GM06990 (cell line): ENCODE measurements at regions not wholly inside any gene's neighbourhood (a gene's known extent, or its start where the extent isn't known, plus 50 kb on each side); places are given as distances from the start of the nearest gene placed in this dataset.

Experiments used
- DNase-seq: peaks from one replicate; pipeline ENCODE4 v3.0.0-alpha.2; 2011; ENCODE audit not compliant: insufficient read length; ENCODE audit errors: extremely low read depth
- H3K27me3 ChIP-seq: replicated peaks from 2 replicates; pipeline ENCODE4 v1.6.0; 2011; ENCODE audit warnings: low read length; ENCODE audit not compliant: control insufficient read depth, insufficient read depth
- H3K36me3 ChIP-seq: 2 replicates; pipeline ENCODE4 v1.5.1; 2011; ENCODE audit warnings: low read length; ENCODE audit not compliant: control insufficient read depth, insufficient read depth
- H3K4me3 ChIP-seq: replicated peaks from 2 replicates; pipeline ENCODE4 v1.5.1; 2011; ENCODE audit warnings: low read depth, mild to moderate bottlenecking, control low read depth, low read length
- CTCF ChIP-seq: IDR thresholded peaks from 2 replicates; pipeline ENCODE4 v1.5.1; 2011; ENCODE audit warnings: low read length, control low read depth, mild to moderate bottlenecking, inconsistent platforms; ENCODE audit not compliant: insufficient read depth, poor library complexity, severe bottlenecking

DNA sequence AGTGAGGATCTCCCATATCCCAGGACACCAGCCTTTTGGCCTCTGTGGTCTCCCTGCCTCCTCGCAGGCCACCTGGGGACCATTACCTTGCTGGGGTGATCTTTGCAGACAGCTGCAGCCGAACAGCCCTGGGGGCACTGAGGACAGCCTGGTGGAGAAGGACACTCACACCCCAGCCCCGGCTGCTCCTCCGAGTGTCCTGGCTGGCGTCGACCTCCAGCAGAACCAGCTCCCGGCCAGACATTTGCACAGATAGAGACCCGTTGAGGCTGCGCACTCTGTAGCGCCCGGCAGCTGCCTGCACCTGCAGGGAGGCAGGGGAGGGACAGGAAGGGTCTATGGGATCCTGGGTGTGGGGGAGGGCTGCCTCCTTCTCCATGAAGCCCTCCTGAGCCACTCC is 90.3 kb downstream of the RMI2 start:
- no peaks in the 10 kb centered on the region for H3K36me3 ChIP-seq
- no peak for TF ChIP-seq CTCF

GRCh38 chr16:11437069-11437468 is 91.8 kb downstream of the RMI2 start:
- TF ChIP-seq CTCF = no peak
- Histone ChIP-seq H3K36me3 (no peaks in the 10 kb centered on the region), H3K27me3 (no peaks in the 10 kb centered on the region; the same call in 1 of the 2 replicates), H3K4me3 (no peak overlapping the region)
- no peak for DNase-seq

More for the DNA sequence above, 90.3 kb downstream of the RMI2 start:
- no peaks in the 10 kb centered on the region; the same call in 1 of the 2 replicates for H3K27me3 ChIP-seq
- no peak overlapping the region for H3K4me3 ChIP-seq
- no peak for DNase-seq

DNA sequence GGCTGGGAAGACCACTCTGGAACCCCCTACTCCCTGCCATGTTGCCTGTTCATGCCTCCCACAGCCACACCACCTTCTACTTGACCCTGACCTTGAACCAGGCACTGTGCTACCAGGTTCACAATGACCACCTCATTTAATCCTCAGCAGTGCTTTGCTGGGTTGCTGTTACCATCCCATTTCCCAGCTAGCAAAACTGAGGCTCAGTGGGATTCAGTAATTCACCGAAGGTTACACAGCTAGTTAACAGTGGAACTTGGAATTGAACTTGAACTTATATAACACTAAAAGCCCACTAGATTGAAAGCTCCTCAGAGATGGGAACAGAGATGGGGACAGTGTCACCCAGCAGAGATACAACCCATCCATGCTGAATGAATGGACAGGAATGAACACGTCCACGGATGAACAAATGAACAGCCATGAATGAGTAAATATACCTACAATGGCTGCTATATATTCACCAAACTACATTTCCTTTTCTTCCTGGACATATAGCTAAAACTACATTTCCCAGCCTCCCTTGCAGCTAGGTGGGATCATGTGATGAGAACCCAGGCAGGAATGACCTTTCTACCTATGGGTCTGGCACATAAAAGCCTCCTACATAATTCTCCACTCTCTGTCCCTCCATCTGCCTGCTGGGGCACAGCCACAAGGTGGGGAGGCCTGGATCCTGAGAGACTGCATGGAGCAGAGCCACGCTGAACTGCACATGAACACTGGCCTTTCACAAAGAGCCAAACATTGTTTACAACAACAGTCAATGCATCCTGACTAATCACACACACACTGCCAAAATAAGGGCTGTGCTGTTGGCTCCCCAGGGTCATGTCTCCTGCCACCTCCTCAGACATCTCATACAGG is 94.8 kb downstream of the RMI2 start:
- Histone ChIP-seq H3K4me3 (no peak overlapping the region), H3K27me3 (no peaks in the 10 kb centered on the region; the same call in 1 of the 2 replicates), H3K36me3 (no peaks in the 10 kb centered on the region)
- TF ChIP-seq CTCF = no peak
- no peak for DNase-seq

- TF ChIP-seq CTCF = no peak
- Histone ChIP-seq H3K4me3 (no peak overlapping the region), H3K27me3 (no peaks in the 10 kb centered on the region; the same call in 1 of the 2 replicates), H3K36me3 (no peaks in the 10 kb centered on the region)
- DNase-seq = no peak
Observed at GRCh38 chr16:11440657-11441012, 95.4 kb downstream of the RMI2 start.

DNA sequence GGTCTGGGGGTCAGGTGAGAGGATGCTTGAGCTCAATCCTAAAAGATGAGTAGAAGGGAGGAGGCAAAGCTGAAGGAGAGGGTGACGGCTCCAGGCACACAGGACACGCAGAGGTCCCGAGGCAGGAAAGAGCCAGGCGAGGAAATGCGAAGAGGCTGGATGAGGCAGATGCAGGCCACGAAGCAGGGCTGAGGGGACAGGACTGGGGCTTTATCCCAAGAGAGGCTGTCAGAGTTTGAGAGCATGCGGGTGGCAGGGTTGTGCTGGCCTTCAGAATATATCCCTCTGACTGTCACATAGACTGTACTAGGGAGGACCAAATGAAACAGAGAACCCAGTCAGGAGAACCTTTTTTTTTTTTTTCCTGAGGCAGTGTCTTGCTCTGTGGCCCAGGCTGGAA is 100.2 kb downstream of the RMI2 start:
- no peak for DNase-seq
- Histone ChIP-seq H3K27me3 (no peaks in the 10 kb centered on the region), H3K4me3 (no peak overlapping the region), H3K36me3 (no peaks in the 10 kb centered on the region)
- no peak for TF ChIP-seq CTCF
